ENCODE measurements at regions not wholly inside any gene's neighbourhood (a gene's known extent, or its start where the extent isn't known, plus 50 kb on each side); places are given as distances from the start of the nearest gene placed in this dataset.
A peak's percentile ranks its signal among the peaks of the same experiment; 100 is the strongest.

GRCh38 chr4:45358573-45359506 lies 632.5 kb upstream of the GNPDA2 start:
- Histone ChIP-seq H3K36me3 (no peaks in the 10 kb centered on the region), H3K27ac (no peak overlapping the region), H3K9me3 (peaks cover 0 to 8% (median 0%) of the 10 kb centered on the region in 3 donors), H3K4me3 (no peak overlapping the region), H3K4me1 (no peaks in the 10 kb centered on the region), H3K27me3 (no peaks in the 10 kb centered on the region)
- no peak for ATAC-seq
- TF ChIP-seq POLR2A (IDR thresholded peaks at IDR 0.05), result no peak
- no peak for TF ChIP-seq EP300 (IDR thresholded peaks at IDR 0.05)
- TF ChIP-seq, protein P1, sequence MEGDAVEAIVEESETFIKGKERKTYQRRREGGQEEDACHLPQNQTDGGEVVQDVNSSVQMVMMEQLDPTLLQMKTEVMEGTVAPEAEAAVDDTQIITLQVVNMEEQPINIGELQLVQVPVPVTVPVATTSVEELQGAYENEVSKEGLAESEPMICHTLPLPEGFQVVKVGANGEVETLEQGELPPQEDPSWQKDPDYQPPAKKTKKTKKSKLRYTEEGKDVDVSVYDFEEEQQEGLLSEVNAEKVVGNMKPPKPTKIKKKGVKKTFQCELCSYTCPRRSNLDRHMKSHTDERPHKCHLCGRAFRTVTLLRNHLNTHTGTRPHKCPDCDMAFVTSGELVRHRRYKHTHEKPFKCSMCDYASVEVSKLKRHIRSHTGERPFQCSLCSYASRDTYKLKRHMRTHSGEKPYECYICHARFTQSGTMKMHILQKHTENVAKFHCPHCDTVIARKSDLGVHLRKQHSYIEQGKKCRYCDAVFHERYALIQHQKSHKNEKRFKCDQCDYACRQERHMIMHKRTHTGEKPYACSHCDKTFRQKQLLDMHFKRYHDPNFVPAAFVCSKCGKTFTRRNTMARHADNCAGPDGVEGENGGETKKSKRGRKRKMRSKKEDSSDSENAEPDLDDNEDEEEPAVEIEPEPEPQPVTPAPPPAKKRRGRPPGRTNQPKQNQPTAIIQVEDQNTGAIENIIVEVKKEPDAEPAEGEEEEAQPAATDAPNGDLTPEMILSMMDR (IDR thresholded peaks at IDR 0.05), result no peak
- TF ChIP-seq POLR2AphosphoS5 (IDR thresholded peaks at IDR 0.05), result no peak
- WGBS, 2 donors (ENCODE audit: low coverage in 1 of 2), result 80 to 89% methylated on average over 1 to 3 of the region's 3 CpGs

DNA sequence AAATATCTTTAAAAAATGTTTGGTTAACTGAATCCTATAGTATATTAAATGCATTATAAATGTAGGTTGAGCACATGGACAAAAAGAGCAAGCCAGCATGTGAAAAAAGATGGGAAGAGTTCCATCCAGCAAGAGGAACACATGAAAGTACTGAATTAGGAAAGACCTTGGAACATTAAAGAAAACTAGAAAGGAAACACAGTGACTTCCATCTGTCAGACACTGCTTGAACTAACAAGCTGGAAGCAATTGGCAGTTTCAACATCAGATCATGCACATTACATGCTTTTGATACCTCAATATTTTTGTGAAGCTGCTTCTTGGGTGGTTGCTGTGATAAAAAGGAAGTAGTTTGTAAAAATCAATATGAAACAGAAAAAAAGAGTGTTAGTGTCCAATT lies 626.8 kb upstream of the GNPDA2 start:
- Histone ChIP-seq H3K27me3 (no peaks in the 10 kb centered on the region), H3K4me1 (peaks cover 0 to 3% (median 0%) of the 10 kb centered on the region in 3 donors), H3K36me3 (no peaks in the 10 kb centered on the region), H3K9me3 (no peaks in the 10 kb centered on the region), H3K4me3 (no peak overlapping the region), H3K27ac (no peak overlapping the region)
- no peak for ATAC-seq
- TF ChIP-seq POLR2AphosphoS5 (IDR thresholded peaks at IDR 0.05), result no peak
- no peak for TF ChIP-seq EP300 (IDR thresholded peaks at IDR 0.05)
- TF ChIP-seq POLR2A (IDR thresholded peaks at IDR 0.05), result no peak
- TF ChIP-seq, protein P1 (IDR thresholded peaks at IDR 0.05), result no peak

DNA sequence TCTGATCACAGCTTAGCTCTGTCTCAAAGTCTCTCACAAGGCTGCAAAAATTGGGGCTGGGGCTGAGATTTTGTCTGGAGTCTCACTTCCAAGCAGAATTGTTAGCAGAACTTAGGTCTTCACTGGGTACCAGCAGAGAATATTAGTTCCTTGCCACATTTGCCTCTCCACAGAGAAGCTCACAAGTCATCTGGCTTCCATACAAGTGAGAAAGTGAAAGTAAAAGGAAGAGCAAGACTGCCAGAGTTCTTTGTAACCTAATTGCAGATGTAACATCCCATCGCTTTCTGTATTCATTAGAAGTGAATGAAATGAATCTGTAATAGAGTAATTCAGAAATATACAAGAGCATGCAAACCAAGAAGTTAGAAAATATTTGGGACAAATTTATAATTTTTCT lies 624.1 kb upstream of the GNPDA2 start:
- peak overlapping the region; percentile 28 to 31 for H3K4me3 ChIP-seq
- no peaks in the 10 kb centered on the region for H3K27me3 ChIP-seq
- H3K27ac ChIP-seq, result peak overlapping the region in 2 of 4 donors; percentile 32 to 34
- no peaks in the 10 kb centered on the region for H3K9me3 ChIP-seq
- no peak for ATAC-seq
- no peaks in the 10 kb centered on the region for H3K36me3 ChIP-seq
- peaks cover 0 to 3% (median 0%) of the 10 kb centered on the region in 3 donors for H3K4me1 ChIP-seq
- WGBS, 2 donors (ENCODE audit: low coverage in 1 of 2), result 0 to 10% methylated on average over 1 of the region's 1 CpG
- TF ChIP-seq POLR2A (IDR thresholded peaks at IDR 0.05) (no peak), EP300 (IDR thresholded peaks at IDR 0.05) (no peak), POLR2AphosphoS5 (IDR thresholded peaks at IDR 0.05) (no peak)
- TF ChIP-seq, protein P1 (IDR thresholded peaks at IDR 0.05), result no peak

- no peak for ATAC-seq
- no peak overlapping the region for H3K4me3 ChIP-seq
- H3K27ac ChIP-seq, result no peak overlapping the region
- no peaks in the 10 kb centered on the region for H3K27me3 ChIP-seq
- no peaks in the 10 kb centered on the region for H3K36me3 ChIP-seq
- TF ChIP-seq EP300 (IDR thresholded peaks at IDR 0.05) (no peak), POLR2AphosphoS5 (IDR thresholded peaks at IDR 0.05) (no peak)
- TF ChIP-seq, protein P1 (IDR thresholded peaks at IDR 0.05), result no peak
- H3K4me1 ChIP-seq, result peaks cover 0 to 3% (median 0%) of the 10 kb centered on the region in 3 donors
- no peaks in the 10 kb centered on the region for H3K9me3 ChIP-seq
- whole genome bisulfite sequencing, 2 donors (ENCODE audit: low coverage in 1 of 2), result 84 to 88% methylated on average over 1 of the region's 1 CpG
Measured at GRCh38 chr4:45349859-45350258, 623.5 kb upstream of the GNPDA2 start.
